ENCODE measurements at regions not wholly inside any gene's neighbourhood (a gene's known extent, or its start where the extent isn't known, plus 50 kb on each side); places are given as distances from the start of the nearest gene placed in this dataset.

GRCh38 chr2:198698230-198698629 is 759.5 kb downstream of the SATB2 start:
- no peak for TF ChIP-seq CTCF (optimal IDR thresholded peaks at IDR 0.05 in 1 of 3, IDR thresholded peaks at IDR 0.05 in 1 of 3, conservative IDR thresholded peaks at IDR 0.05 in 1 of 3; ENCODE audit: extremely low read depth in 1 of 3, insufficient read depth in 2 of 3, low read length in 3 of 3)
- no peak for TF ChIP-seq EZH2 (IDR thresholded peaks at IDR 0.05; ENCODE audit: low read length)

Data from keratinocyte (primary cell).